H1 (cell line): ENCODE measurements at regions not wholly inside any gene's neighbourhood (a gene's known extent, or its start where the extent isn't known, plus 50 kb on each side); places are given as distances from the start of the nearest gene placed in this dataset.

Experiments used
- CTCF ChIA-PET: fragments of 300-600 bp; sonication (Branson Sonifier 250); formaldehyde crosslinking; loops from one replicate; lab custom pipeline; 2021; ENCODE audit not compliant: partially characterized antibody; lab: Charles Lee
- POLR2A ChIA-PET: fragments of 300-600 bp; sonication (Branson Sonifier 250); formaldehyde crosslinking; loops from one replicate; lab custom pipeline; 2021; ENCODE audit warnings: inconsistent platforms; ENCODE audit not compliant: partially characterized antibody; lab: Charles Lee
- DNase-seq, 2 experiments: peaks; one replicate each; pipeline versions ENCODE4 v3.0.0 to v3.0.0-alpha.2; 2010 to 2022; ENCODE audit warnings: low spot score in 2 of 2, low read depth in 1 of 2, mixed read lengths in 1 of 2
- FAIRE-seq: peaks from 2 replicates; lab custom pipeline; 2011; peaks lifted over from hg19 to GRCh38; lab: Jason Lieb, UNC
- H2AFZ ChIP-seq: 2 replicates; pipeline ENCODE4 v1.8.1; 2012; ENCODE audit warnings: low read length, inconsistent platforms
- H2AK5ac ChIP-seq: 2 replicates; pipeline ENCODE4 v1.6.1; 2013; ENCODE audit warnings: low read depth, low read length
- H2BK120ac ChIP-seq: replicated peaks from 2 replicates; pipeline ENCODE3; 2013; ENCODE audit warnings: low read depth, low read length, inconsistent platforms
- H2BK12ac ChIP-seq: 2 replicates; pipeline ENCODE4 v1.6.1; 2013; ENCODE audit warnings: low read depth, low read length
- H2BK15ac ChIP-seq: 2 replicates; pipeline ENCODE4 v1.6.1; 2013; ENCODE audit warnings: low read length
- H2BK20ac ChIP-seq: 2 replicates; pipeline ENCODE4 v1.6.1; 2013; ENCODE audit warnings: low read length
- H2BK5ac ChIP-seq: 2 replicates; pipeline ENCODE4 v1.6.1; 2013; ENCODE audit warnings: low read depth, low read length
- H3K14ac ChIP-seq: 2 replicates; pipeline ENCODE4 v1.6.1; 2013; ENCODE audit warnings: inconsistent platforms; ENCODE audit not compliant: insufficient read length
- H3K18ac ChIP-seq: 2 replicates; pipeline ENCODE4 v1.6.1; 2013; ENCODE audit warnings: low read length; ENCODE audit errors: extremely low read depth
- H3K23ac ChIP-seq: 2 replicates; pipeline ENCODE4 v1.6.1; 2013; ENCODE audit warnings: inconsistent platforms; ENCODE audit not compliant: insufficient read length
- H3K23me2 ChIP-seq: 2 replicates; pipeline ENCODE4 v1.6.1; 2013; ENCODE audit warnings: low read depth, low read length
- H3K27ac ChIP-seq: 2 replicates; pipeline ENCODE4 v1.6.1; 2011; ENCODE audit warnings: low read depth, low read length, inconsistent platforms
- H3K27me3 ChIP-seq, 4 experiments: replicated peaks in 1 of 4; 1 replicate in 1 of 4; 2 replicates in 3 of 4; pipeline versions ENCODE4 v1.6.1 to v1.8.1; 2011 to 2013; ENCODE audit warnings: low read length in 3 of 4, mild to moderate bottlenecking in 3 of 4, inconsistent platforms in 2 of 4, mixed read lengths in 2 of 4, moderate library complexity in 1 of 4; ENCODE audit not compliant: control insufficient read depth in 3 of 4, insufficient read depth in 3 of 4; ENCODE audit errors: extremely low read depth in 1 of 4
- H3K36me3 ChIP-seq, 4 experiments: 2 replicates each; pipeline versions ENCODE4 v1.6.1 to v1.8.1; 2011 to 2013; ENCODE audit warnings: mild to moderate bottlenecking in 4 of 4, low read length in 3 of 4, moderate library complexity in 2 of 4, control low read depth in 1 of 4, inconsistent platforms in 1 of 4; ENCODE audit not compliant: insufficient read depth in 4 of 4, control insufficient read depth in 2 of 4
- H3K4ac ChIP-seq: replicated peaks from 2 replicates; pipeline ENCODE3; 2013; ENCODE audit warnings: low read length, low read depth, mixed read lengths, inconsistent platforms; ENCODE audit not compliant: insufficient read length
- H3K4me1 ChIP-seq, 4 experiments: replicated peaks in 1 of 4; 1 replicate in 1 of 4; 2 replicates in 3 of 4; pipeline versions ENCODE4 v1.6.1 to v1.8.1; 2011 to 2013; ENCODE audit warnings: low read length in 3 of 4, inconsistent platforms in 2 of 4, mixed read lengths in 1 of 4; ENCODE audit not compliant: insufficient read depth in 4 of 4, control insufficient read depth in 3 of 4
- H3K4me2 ChIP-seq, 2 experiments: 2 replicates each; pipeline versions ENCODE4 v1.6.1 to v1.8.1; 2011 to 2013; ENCODE audit warnings: low read depth in 2 of 2, low read length in 2 of 2, control low read depth in 1 of 2, inconsistent platforms in 1 of 2, mild to moderate bottlenecking in 1 of 2; ENCODE audit not compliant: insufficient read depth in 1 of 2
- H3K4me3 ChIP-seq, 4 experiments: fragments of 200-600, 300-600 bp in 1 of 4; sonication (generic), shearing (Covaris generic), sonication (Bioruptor Twin) in 1 of 4; 2 replicates each; pipeline versions ENCODE4 v1.5.1 to v1.8.1; 2011 to 2016; ENCODE audit warnings: low read length in 4 of 4, low read depth in 3 of 4, control low read depth in 2 of 4, inconsistent platforms in 2 of 4, mild to moderate bottlenecking in 2 of 4, mixed read lengths in 1 of 4, moderate library complexity in 1 of 4; ENCODE audit not compliant: insufficient read depth in 2 of 4; ENCODE audit errors: extremely low read depth in 1 of 4
- H3K56ac ChIP-seq: replicated peaks from 2 replicates; pipeline ENCODE3; 2013; ENCODE audit warnings: low read depth, mild to moderate bottlenecking, mixed read lengths, low read length, inconsistent platforms; ENCODE audit not compliant: insufficient read length
- H3K79me1 ChIP-seq: 2 replicates; pipeline ENCODE4 v1.6.1; 2013; ENCODE audit warnings: low read depth, low read length, control low read depth
- H3K79me2 ChIP-seq, 2 experiments: 2 replicates each; pipeline versions ENCODE4 v1.6.1 to v1.8.1; 2012 to 2013; ENCODE audit warnings: low read length in 2 of 2, mild to moderate bottlenecking in 2 of 2, inconsistent platforms in 1 of 2; ENCODE audit not compliant: insufficient read depth in 2 of 2, control insufficient read depth in 1 of 2
- H3K9ac ChIP-seq, 4 experiments: replicated peaks in 1 of 4; 1 replicate in 1 of 4; 2 replicates in 3 of 4; pipeline versions ENCODE4 v1.6.1 to v1.8.1; 2011 to 2013; ENCODE audit warnings: low read depth in 3 of 4, low read length in 3 of 4, control low read depth in 2 of 4, mild to moderate bottlenecking in 2 of 4, moderate library complexity in 2 of 4, inconsistent platforms in 1 of 4; ENCODE audit errors: extremely low read depth in 1 of 4
- H3K9me3 ChIP-seq, 2 experiments: 2 replicates each; pipeline versions ENCODE4 v1.6.1 to v1.8.1; 2012 to 2013; ENCODE audit warnings: mild to moderate bottlenecking in 2 of 2, moderate library complexity in 2 of 2, control low read depth in 1 of 2, inconsistent platforms in 1 of 2, low read depth in 1 of 2, low read length in 1 of 2, mixed read lengths in 1 of 2; ENCODE audit not compliant: insufficient read depth in 2 of 2
- H4K20me1 ChIP-seq, 2 experiments: replicated peaks in 1 of 2; 2 replicates each; pipeline versions ENCODE3 to v1.8.1; 2011 to 2013; ENCODE audit warnings: inconsistent platforms in 2 of 2, low read length in 2 of 2, mild to moderate bottlenecking in 1 of 2; ENCODE audit not compliant: insufficient read depth in 2 of 2, control insufficient read depth in 1 of 2
- H4K5ac ChIP-seq: 2 replicates; pipeline ENCODE4 v1.6.1; 2013; ENCODE audit warnings: low read length, low read depth, mixed read lengths, inconsistent platforms; ENCODE audit not compliant: insufficient read length
- H4K8ac ChIP-seq: 2 replicates; pipeline ENCODE4 v1.8.0; 2013; ENCODE audit warnings: mild to moderate bottlenecking, moderate library complexity, low read length, inconsistent platforms; ENCODE audit not compliant: insufficient read depth; ENCODE audit errors: extremely low read depth
- H4K91ac ChIP-seq: replicated peaks from 2 replicates; pipeline ENCODE3; 2013; ENCODE audit warnings: low read length, mixed read lengths, inconsistent platforms; ENCODE audit not compliant: insufficient read length
- ATF3 ChIP-seq: IDR thresholded peaks from 2 replicates; pipeline ENCODE4 v1.6.1; 2011; ENCODE audit warnings: low read depth, mild to moderate bottlenecking, low read length; ENCODE audit not compliant: insufficient read depth
- BACH1 ChIP-seq: IDR thresholded peaks from 2 replicates; pipeline ENCODE4 v1.6.1; 2012; ENCODE audit warnings: low read length, improper control_type of control experiment
- CHD1 ChIP-seq: IDR thresholded peaks from 2 replicates; pipeline ENCODE4 v1.6.1; 2012; ENCODE audit warnings: low read depth, low read length, improper control_type of control experiment
- EZH2 ChIP-seq: fragments of 200-600 bp; sonication (generic); IDR thresholded peaks from 2 replicates; pipeline ENCODE4 v1.7.1; 2012; ENCODE audit warnings: low read depth, mild to moderate bottlenecking, moderate library complexity, low read length, inconsistent platforms; ENCODE audit not compliant: severe bottlenecking
- NANOG ChIP-seq: IDR thresholded peaks from 2 replicates; pipeline ENCODE4 v1.6.1; 2011; ENCODE audit warnings: low read length, low read depth, mild to moderate bottlenecking, inconsistent platforms; ENCODE audit not compliant: insufficient read depth, poor library complexity, severe bottlenecking
- NRF1 ChIP-seq: IDR thresholded peaks from 2 replicates; pipeline ENCODE4 v1.6.1; 2011; ENCODE audit warnings: mild to moderate bottlenecking, low read depth, low read length, improper control_type of control experiment
- POLR2A ChIP-seq, 2 experiments: IDR thresholded peaks; 1 replicate in 1 of 2; 2 replicates in 1 of 2; pipeline ENCODE4 v1.6.1; 2011; ENCODE audit warnings: low read depth in 2 of 2, low read length in 2 of 2, mild to moderate bottlenecking in 2 of 2; ENCODE audit errors: control extremely low read depth in 1 of 2
- POLR2AphosphoS5 ChIP-seq: IDR thresholded peaks from 2 replicates; pipeline ENCODE4 v1.6.1; 2011; ENCODE audit warnings: low read depth, low read length
- POU5F1 ChIP-seq: IDR thresholded peaks from 2 replicates; pipeline ENCODE4 v1.6.1; 2011; ENCODE audit warnings: low read depth, mild to moderate bottlenecking, low read length, moderate library complexity
- SIN3A ChIP-seq, 2 experiments: IDR thresholded peaks in 1 of 2; conservative IDR thresholded peaks in 1 of 2; 2 replicates each; pipeline ENCODE4 v1.6.1; 2011 to 2012; ENCODE audit warnings: low read length in 2 of 2, improper control_type of control experiment in 1 of 2, low read depth in 1 of 2, mild to moderate bottlenecking in 1 of 2
- SUZ12 ChIP-seq: fragments of 200-600 bp; sonication (generic); IDR thresholded peaks from 2 replicates; pipeline ENCODE4 v1.6.1; 2012; ENCODE audit warnings: mild to moderate bottlenecking, inconsistent platforms, low read length, moderate library complexity, mixed read lengths
- USF2 ChIP-seq: IDR thresholded peaks from 2 replicates; pipeline ENCODE4 v1.6.1; 2011; ENCODE audit warnings: low read length, improper control_type of control experiment
- ZNF274 ChIP-seq: IDR thresholded peaks from 2 replicates; pipeline ENCODE4 v1.7.0; 2012; ENCODE audit warnings: low read length, borderline replicate concordance; ENCODE audit errors: extremely low read depth
- WGBS, 2 experiments: shearing (Covaris generic) in 1 of 2; methylation state at CpG; one replicate each; pipeline versions ENCODE4 v1.1.6 to v1.1.7; 2013 to 2015; ENCODE audit warnings: low lambda C conversion rate in 2 of 2, mixed read lengths in 2 of 2, inconsistent platforms in 1 of 2, low coverage in 1 of 2, missing lambda C conversion rate in 1 of 2; ENCODE audit not compliant: insufficient replicate concordance in 2 of 2, insufficient coverage in 1 of 2, insufficient read length in 1 of 2; ENCODE audit errors: extremely low coverage in 1 of 2, missing lambda C conversion rate in 1 of 2; 5-methylcytosine and 5-hydroxymethylcytosine counted together

- Histone ChIP-seq H3K18ac (no peak overlapping the region), H3K4me2 (no peak overlapping the region), H3K79me2 (no peaks in the 10 kb centered on the region), H3K9ac (no peak overlapping the region), H2AK5ac (no peak overlapping the region), H3K14ac (no peak overlapping the region), H2BK20ac (no peak overlapping the region), H2BK15ac (no peak overlapping the region), H2BK5ac (no peak overlapping the region), H3K4ac (no peak overlapping the region), H3K23me2 (no peaks in the 10 kb centered on the region), H3K27me3 (no peaks in the 10 kb centered on the region), H4K8ac (no peak overlapping the region), H3K27ac (no peak overlapping the region), H4K20me1 (no peaks in the 10 kb centered on the region), H3K9me3 (no peaks in the 10 kb centered on the region), H2AFZ (no peak overlapping the region), H3K4me1 (peaks cover 0 to 12% (median 3%) of the 10 kb centered on the region in 4 experiments; a peak in 3 of 7 replicates), H3K36me3 (no peaks in the 10 kb centered on the region), H4K5ac (no peak overlapping the region), H3K23ac (no peak overlapping the region), H3K4me3 (no peak overlapping the region), H2BK120ac (no peak overlapping the region), H3K79me1 (no peaks in the 10 kb centered on the region), H4K91ac (no peak overlapping the region), H2BK12ac (no peak overlapping the region), H3K56ac (no peak overlapping the region)
- no peak for FAIRE-seq
- POLR2A ChIA-PET, result no interaction called here
- 89% methylated on average over 3 of the region's 3 CpGs; no CpG with 5 or more reads in 1 of the 2 experiments for WGBS, 2 experiments
- CTCF ChIA-PET, result interaction anchor here (0.8 to 1.4 kb wide), 2 partner anchors 188 to 214 kb away, joined by 3 to 5 read pairs; no protein-coding TSS in a partner anchor
- no peak for DNase-seq
- TF ChIP-seq BACH1 (no peak), ZNF274 (no peak), EZH2 (no peak), CHD1 (no peak), POLR2AphosphoS5 (no peak), ATF3 (no peak), NANOG (no peak), SIN3A (conservative IDR thresholded peaks at IDR 0.05 in 1 of 2, IDR thresholded peaks at IDR 0.05 in 1 of 2; ENCODE audit: low read depth in 1 of 2, low read length in 2 of 2) (no peak), SUZ12 (no peak), NRF1 (no peak), POU5F1 (no peak), USF2 (no peak), POLR2A (IDR thresholded peaks at IDR 0.05; ENCODE audit: control extremely low read depth in 1 of 2, low read depth in 2 of 2, low read length in 2 of 2) (no peak)
These were observed 79.0 kb upstream of the TACR1 start for GRCh38 chr2:75278314-75278713.
